HG03108 (cell line): ENCODE measurements at regions not wholly inside any gene's neighbourhood (a gene's known extent, or its start where the extent isn't known, plus 50 kb on each side); places are given as distances from the start of the nearest gene placed in this dataset.

Experiments
- ATAC-seq: cut with Tn5 transposase; IDR thresholded peaks from one replicate; pipeline ENCODE4 v1.9.1; 2021; ENCODE audit warnings: moderate library complexity; ENCODE audit not compliant: unreplicated experiment

GRCh38 chr12:105942281-105942680 is 196.5 kb downstream of the NUAK1 start:
- no peak for ATAC-seq

DNA sequence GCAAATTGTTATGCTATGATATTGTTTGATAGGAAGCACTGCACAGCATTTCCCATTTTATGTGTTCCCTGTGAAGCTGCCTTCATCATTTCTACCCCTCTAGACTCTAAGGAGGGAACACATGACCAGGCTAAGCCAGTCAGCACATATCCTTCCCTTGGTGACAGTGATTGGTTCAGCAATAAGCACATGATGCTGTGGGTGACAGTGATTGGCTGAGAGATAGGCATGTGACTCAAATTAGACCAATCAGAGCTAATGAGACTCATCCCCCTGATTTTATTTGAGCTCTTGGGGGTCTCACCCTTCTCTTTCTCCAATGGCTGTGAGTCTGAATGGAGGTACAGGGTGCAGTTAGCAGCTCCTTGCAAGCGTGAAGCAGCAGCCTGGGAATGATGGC is 195.2 kb downstream of the NUAK1 start:
- ATAC-seq: no peak

DNA sequence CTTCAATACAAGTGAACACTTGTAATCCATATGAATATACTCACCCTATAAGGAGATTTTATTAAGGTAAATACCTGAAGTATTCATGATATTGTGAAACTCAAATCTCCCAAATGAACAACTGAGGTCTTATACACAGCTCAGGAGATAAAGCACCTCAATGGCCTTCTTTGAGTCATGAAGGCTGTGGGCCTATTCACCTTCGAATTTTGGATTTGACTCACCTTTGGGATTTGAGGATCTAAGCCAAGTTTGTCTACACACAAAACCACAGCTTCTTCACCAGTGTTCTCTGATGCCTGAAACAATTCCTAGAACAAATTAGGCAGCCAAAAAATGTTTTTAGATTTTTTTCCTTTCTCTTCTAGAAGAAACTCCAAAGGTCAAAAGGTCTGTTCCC is 194.1 kb downstream of the NUAK1 start:
- ATAC-seq: no peak

DNA sequence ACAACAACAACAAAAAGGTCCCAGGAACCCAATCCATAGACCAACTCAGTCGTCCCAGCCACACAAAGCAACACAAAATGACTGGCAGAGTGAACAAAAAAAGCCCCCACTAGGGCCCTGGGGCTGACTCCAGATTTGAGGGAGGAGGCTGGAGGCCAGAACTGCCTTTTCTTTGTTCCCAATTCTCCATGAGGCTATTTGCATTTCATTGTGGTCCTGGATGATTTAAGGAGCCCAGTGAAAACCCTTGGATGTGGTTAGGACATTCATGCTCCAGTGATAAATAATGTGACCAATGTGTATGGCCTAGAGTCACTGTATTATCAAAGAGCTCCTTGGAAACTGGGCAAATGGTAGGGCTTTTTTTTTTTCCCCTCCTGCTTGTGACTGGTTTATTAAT is 192.9 kb downstream of the NUAK1 start:
- no peak for ATAC-seq

DNA sequence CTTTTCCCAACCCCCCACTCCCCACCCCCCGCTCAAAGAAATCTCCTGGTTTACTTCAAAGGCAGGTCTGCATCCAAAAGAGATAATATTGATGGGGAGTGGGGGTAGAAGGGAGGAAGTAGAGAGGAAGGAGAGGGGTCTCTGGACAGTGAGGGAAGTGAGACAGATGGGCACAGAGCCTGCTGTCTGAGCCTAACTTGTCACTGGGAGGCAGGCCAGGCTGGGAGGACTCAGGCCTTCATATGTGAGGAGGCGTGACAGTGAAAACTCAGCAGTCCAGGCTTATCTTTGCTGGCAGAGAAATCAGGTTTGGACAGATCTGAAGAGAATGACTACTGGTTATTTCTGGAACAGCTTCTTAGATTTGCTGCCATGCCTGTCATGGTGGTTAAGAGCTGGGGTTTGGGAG is 192.3 kb downstream of the NUAK1 start:
- ATAC-seq: no peak

DNA sequence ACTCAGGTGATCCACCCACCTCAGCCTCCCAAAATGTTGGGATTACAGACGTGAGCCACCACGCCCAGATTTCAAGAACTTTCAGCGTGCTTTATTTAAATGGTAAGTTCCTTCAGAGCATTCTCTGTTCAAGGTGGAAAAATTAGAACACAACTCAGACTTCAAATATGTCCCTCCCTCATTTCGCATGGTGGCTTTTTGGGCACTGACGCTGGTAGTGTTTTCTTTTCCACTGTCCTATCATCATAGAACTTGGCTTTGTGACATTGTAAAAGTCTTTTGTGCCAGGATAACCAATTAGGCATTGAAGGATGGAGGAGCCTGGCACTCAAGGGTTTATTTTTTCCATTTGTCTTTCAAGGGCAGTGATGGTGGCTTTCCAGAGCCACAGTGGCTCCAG is 190.8 kb downstream of the NUAK1 start:
- no peak for ATAC-seq

GRCh38 chr12:105948331-105948730 is 190.4 kb downstream of the NUAK1 start:
- no peak for ATAC-seq

- ATAC-seq: no peak
Measured at GRCh38 chr12:105949391-105949790, 189.4 kb downstream of the NUAK1 start.

GRCh38 chr12:105951732-105952131 is 187.0 kb downstream of the NUAK1 start:
- no peak for ATAC-seq

DNA sequence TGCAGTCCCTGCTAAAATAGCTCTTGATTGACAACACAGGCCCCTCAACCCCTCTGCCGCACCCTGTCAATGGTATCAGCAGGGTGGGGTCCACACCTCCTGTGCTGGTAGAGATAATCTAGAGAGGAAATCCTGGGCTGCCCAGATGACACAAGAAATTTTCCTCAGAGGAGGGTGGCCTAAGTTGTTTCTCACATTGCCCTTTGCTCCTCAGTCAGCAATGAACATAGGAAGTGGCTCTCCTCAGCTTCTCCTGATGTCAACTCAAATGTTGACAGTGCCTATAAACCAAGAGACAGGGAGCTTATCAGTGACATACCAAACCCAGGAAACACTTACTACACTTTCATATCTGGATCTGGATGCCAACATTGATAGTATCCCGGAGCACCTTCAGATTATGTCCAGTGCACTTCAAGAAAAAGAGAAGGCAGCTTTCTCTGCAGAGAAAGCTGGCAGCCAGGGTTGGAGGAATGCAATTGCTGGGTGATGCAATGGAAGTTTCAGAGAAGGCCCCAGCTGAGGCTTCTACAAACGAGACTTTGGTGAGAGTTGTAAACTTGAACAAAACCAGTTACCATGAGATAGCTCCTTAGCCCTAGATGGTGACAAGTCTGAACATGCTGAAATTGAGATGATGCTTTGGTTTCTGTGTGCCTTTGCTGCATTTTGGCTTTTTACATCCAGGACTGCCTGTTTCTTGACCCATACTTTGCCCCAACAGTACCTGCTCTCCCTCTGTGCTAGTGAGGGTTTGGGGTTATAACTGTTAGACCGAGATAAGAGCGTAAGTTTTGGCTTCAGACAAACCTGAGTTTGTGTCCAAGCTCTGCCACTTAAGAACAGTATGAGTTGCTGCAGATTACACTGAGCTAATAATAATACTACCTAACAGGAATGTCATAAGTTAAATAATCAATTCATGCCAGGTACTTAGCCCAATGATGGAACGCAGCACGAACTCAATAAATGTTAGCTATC is 183.5 kb downstream of the NUAK1 start:
- ATAC-seq: no peak

GRCh38 chr12:105955976-105956375 is 182.8 kb downstream of the NUAK1 start:
- ATAC-seq: no peak

- ATAC-seq: no peak
Measured at GRCh38 chr12:105956662-105957457, 181.9 kb downstream of the NUAK1 start.

GRCh38 chr12:105960319-105961083 is 178.3 kb downstream of the NUAK1 start:
- no peak for ATAC-seq

- no peak for ATAC-seq
Measured at GRCh38 chr12:105961821-105962671, 176.7 kb downstream of the NUAK1 start.

- no peak for ATAC-seq
Measured at GRCh38 chr12:105967038-105967776, 171.5 kb downstream of the NUAK1 start.

DNA sequence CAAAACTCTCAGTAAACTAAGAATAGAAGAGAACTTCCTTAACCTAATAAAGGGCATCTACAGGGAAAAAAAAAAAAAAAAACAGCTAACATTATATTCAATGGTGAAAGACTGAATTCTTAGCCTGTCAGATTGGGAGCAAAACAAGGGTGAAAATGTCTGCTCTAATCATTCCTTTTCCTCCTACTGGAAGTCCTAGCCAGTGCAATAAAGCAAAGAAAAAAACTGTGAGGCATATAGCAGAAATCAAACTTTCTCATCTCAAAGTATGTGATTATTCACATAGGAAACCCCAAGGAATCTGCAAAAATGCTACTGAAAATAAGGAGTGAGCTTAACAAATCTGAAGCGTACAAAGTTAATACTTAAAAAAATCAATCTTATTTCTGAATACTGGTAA is 170.7 kb downstream of the NUAK1 start:
- no peak for ATAC-seq

GRCh38 chr12:105970885-105971284 is 167.9 kb downstream of the NUAK1 start:
- no peak for ATAC-seq

GRCh38 chr12:105974738-105975137 is 164.0 kb downstream of the NUAK1 start:
- ATAC-seq: no peak

DNA sequence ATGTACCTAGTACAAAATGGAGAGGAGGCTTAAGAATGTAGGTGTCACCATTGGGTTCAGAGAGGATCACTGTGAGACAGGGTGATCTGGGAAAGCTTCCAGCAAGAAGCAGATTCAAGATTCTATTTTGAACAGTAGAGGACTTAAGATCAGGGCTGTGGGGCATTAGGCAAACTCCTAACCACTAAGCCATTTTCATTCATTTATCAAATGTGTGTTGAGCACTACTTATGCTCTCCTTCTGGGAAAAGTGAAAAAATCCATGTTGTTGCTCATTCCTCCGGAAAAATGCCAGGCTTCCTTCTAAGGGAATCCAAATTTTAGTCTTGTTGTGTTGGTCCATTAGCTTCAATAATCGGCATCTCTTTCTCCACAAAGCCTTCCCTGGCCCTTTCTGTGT is 163.4 kb downstream of the NUAK1 start:
- no peak for ATAC-seq

GRCh38 chr12:105977236-105977635 is 161.5 kb downstream of the NUAK1 start:
- ATAC-seq: no peak
